Suprapubic skin (tissue), 4 donors: ENCODE measurements at regions not wholly inside any gene's neighbourhood (a gene's known extent, or its start where the extent isn't known, plus 50 kb on each side); places are given as distances from the start of the nearest gene placed in this dataset.

Experiments
- DNase-seq, 2 donors: peaks; one replicate each; pipeline ENCODE4 v3.0.0-alpha.2; 2019; ENCODE audit warnings: low spot score in 2 of 2
- H3K27ac ChIP-seq: fragments of 200-600 bp; sonication (generic); one replicate; pipeline ENCODE4 v1.5.1; 2019
- H3K27me3 ChIP-seq: fragments of 200-600 bp; sonication (generic); one replicate; pipeline ENCODE4 v1.5.1; 2019
- H3K36me3 ChIP-seq: fragments of 200-600 bp; sonication (generic); one replicate; pipeline ENCODE4 v1.5.1; 2019
- H3K4me1 ChIP-seq: fragments of 200-600 bp; sonication (generic); one replicate; pipeline ENCODE4 v1.5.1; 2019
- H3K4me3 ChIP-seq: fragments of 200-600 bp; sonication (generic); one replicate; pipeline ENCODE4 v1.5.1; 2019; ENCODE audit warnings: mild to moderate bottlenecking
- H3K9me3 ChIP-seq: fragments of 200-600 bp; sonication (generic); one replicate; pipeline ENCODE4 v1.5.1; 2019
- CTCF ChIP-seq, 2 donors: fragments of 200-600 bp in 1 of 2; fragments of 450-650 bp in 1 of 2; sonication (generic) in 1 of 2; IDR thresholded peaks; one replicate each; pipeline ENCODE4 v1.5.1; 2016 to 2019; ENCODE audit warnings: antibody characterized with exemption in 2 of 2, mild to moderate bottlenecking in 1 of 2, moderate library complexity in 1 of 2
- EP300 ChIP-seq: sonication (generic); formaldehyde crosslinking; IDR thresholded peaks from one replicate; pipeline ENCODE4 v1.6.1; 2017; ENCODE audit warnings: antibody characterized with exemption
- POLR2A ChIP-seq, 2 donors: fragments of 450-650 bp; IDR thresholded peaks; one replicate each; pipeline ENCODE4 v1.6.1; 2017; ENCODE audit warnings: antibody characterized with exemption in 2 of 2, mild to moderate bottlenecking in 2 of 2, moderate library complexity in 2 of 2
- POLR2AphosphoS5 ChIP-seq, 3 donors: sonication (generic); formaldehyde crosslinking; IDR thresholded peaks; one replicate each; pipeline ENCODE4 v1.6.1; 2017; ENCODE audit warnings: antibody characterized with exemption in 3 of 3
- WGBS: methylation state at CpG from one replicate; pipeline ENCODE4 v1.1.5; 2018; 5-methylcytosine and 5-hydroxymethylcytosine counted together

- TF ChIP-seq POLR2AphosphoS5 (IDR thresholded peaks at IDR 0.05) (no peak), CTCF (IDR thresholded peaks at IDR 0.05) (no peak)
- no peaks in the 10 kb centered on the region for H3K36me3 ChIP-seq
- no peaks in the 10 kb centered on the region for H3K9me3 ChIP-seq
Observed at GRCh38 chrY:14139521-14139920, 83.5 kb downstream of the VCY1B start.

GRCh38 chrY:14145614-14146013 lies 89.6 kb downstream of the VCY1B start:
- no peak overlapping the region for H3K27ac ChIP-seq
- TF ChIP-seq EP300 (no peak), POLR2A (IDR thresholded peaks at IDR 0.05) (no peak), CTCF (IDR thresholded peaks at IDR 0.05) (no peak), POLR2AphosphoS5 (IDR thresholded peaks at IDR 0.05) (no peak)
- no peaks in the 10 kb centered on the region for H3K27me3 ChIP-seq

More at GRCh38 chrY:14139521-14139920, 83.5 kb downstream of the VCY1B start:
- no peak for DNase-seq
- no peaks in the 10 kb centered on the region for H3K27me3 ChIP-seq
- no peak overlapping the region for H3K27ac ChIP-seq
- H3K4me1 ChIP-seq = no peaks in the 10 kb centered on the region
- H3K4me3 ChIP-seq = no peak overlapping the region
- WGBS = no CpG with 5 or more reads among the region's 2 CpGs

DNA sequence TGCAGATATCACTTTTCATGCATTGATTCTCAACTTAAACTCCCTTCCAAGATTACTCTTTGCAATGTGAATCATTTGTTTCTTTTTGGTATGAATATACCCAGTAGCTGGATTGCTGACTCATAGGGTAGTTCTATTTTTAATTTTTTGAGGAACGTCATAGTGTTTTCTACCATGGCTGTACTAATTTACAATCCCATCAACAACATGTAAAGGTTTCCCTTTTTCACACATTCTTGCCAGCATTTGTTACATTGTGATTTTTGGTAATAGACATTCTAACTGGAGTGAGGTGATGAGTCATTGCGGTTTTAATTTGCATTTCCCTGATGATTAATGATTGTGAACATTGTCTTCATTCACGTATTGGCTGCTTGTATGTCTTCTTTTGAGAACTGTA lies 126.7 kb downstream of the VCY1B start:
- H3K9me3 ChIP-seq = no peaks in the 10 kb centered on the region
- DNase-seq = no peak
- TF ChIP-seq EP300 = no peak
- TF ChIP-seq POLR2AphosphoS5 (IDR thresholded peaks at IDR 0.05) = no peak
- TF ChIP-seq POLR2A (IDR thresholded peaks at IDR 0.05) = no peak
- TF ChIP-seq CTCF (IDR thresholded peaks at IDR 0.05) = no peak
- H3K36me3 ChIP-seq = no peaks in the 10 kb centered on the region
- no peaks in the 10 kb centered on the region for H3K27me3 ChIP-seq
- H3K4me1 ChIP-seq = no peaks in the 10 kb centered on the region
- H3K4me3 ChIP-seq = no peak overlapping the region
- WGBS = no CpG with 5 or more reads among the region's 3 CpGs
- H3K27ac ChIP-seq = no peak overlapping the region

More at GRCh38 chrY:14145614-14146013, 89.6 kb downstream of the VCY1B start:
- Histone ChIP-seq H3K4me3 (no peak overlapping the region), H3K36me3 (no peaks in the 10 kb centered on the region), H3K9me3 (no peaks in the 10 kb centered on the region), H3K4me1 (no peaks in the 10 kb centered on the region)
- no peak for DNase-seq

DNA sequence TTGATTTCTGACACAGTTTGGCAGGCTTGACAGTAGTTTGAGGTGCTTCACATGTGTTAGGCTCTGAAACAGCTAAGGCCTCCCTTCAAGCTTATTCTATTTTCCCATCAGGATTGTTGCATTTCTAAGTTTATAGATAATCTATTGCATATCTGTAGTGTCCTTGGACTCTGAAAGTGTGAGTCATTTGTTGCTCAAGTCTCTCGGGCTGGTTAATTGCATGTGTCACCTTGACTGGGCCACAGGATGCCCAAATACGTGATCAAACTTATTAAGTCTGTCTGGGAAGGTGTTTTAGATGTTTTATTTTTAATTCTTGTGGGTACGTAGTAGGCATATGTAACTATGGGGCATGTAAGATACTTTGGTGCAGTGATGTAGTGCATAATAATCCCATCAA lies 166.0 kb downstream of the VCY1B start:
- no peaks in the 10 kb centered on the region for H3K36me3 ChIP-seq
- no peaks in the 10 kb centered on the region for H3K9me3 ChIP-seq
- no peak for DNase-seq
- H3K27ac ChIP-seq = no peak overlapping the region
- no peak for TF ChIP-seq EP300
- no peak for TF ChIP-seq CTCF (IDR thresholded peaks at IDR 0.05)
- TF ChIP-seq POLR2A (IDR thresholded peaks at IDR 0.05) = no peak
- no peak for TF ChIP-seq POLR2AphosphoS5 (IDR thresholded peaks at IDR 0.05)
- no peaks in the 10 kb centered on the region for H3K4me1 ChIP-seq
- H3K4me3 ChIP-seq = no peak overlapping the region
- no CpG with 5 or more reads among the region's 3 CpGs for WGBS
- H3K27me3 ChIP-seq = no peaks in the 10 kb centered on the region

- no peak overlapping the region for H3K4me3 ChIP-seq
- no peak for TF ChIP-seq CTCF (IDR thresholded peaks at IDR 0.05)
- H3K4me1 ChIP-seq = no peaks in the 10 kb centered on the region
- no peaks in the 10 kb centered on the region for H3K9me3 ChIP-seq
- no CpG with 5 or more reads among the region's 10 CpGs for WGBS
- DNase-seq = no peak
- no peaks in the 10 kb centered on the region for H3K36me3 ChIP-seq
- H3K27me3 ChIP-seq = no peaks in the 10 kb centered on the region
- H3K27ac ChIP-seq = no peak overlapping the region
Observed at GRCh38 chrY:14231703-14232102, 175.7 kb downstream of the VCY1B start.
